GM19043 (cell line): ENCODE measurements at regions not wholly inside any gene's neighbourhood (a gene's known extent, or its start where the extent isn't known, plus 50 kb on each side); places are given as distances from the start of the nearest gene placed in this dataset.

Experiments
- ATAC-seq: cut with Tn5 transposase; IDR thresholded peaks from one replicate; pipeline ENCODE4 v1.9.1; 2021; ENCODE audit warnings: low read depth; ENCODE audit not compliant: unreplicated experiment

DNA sequence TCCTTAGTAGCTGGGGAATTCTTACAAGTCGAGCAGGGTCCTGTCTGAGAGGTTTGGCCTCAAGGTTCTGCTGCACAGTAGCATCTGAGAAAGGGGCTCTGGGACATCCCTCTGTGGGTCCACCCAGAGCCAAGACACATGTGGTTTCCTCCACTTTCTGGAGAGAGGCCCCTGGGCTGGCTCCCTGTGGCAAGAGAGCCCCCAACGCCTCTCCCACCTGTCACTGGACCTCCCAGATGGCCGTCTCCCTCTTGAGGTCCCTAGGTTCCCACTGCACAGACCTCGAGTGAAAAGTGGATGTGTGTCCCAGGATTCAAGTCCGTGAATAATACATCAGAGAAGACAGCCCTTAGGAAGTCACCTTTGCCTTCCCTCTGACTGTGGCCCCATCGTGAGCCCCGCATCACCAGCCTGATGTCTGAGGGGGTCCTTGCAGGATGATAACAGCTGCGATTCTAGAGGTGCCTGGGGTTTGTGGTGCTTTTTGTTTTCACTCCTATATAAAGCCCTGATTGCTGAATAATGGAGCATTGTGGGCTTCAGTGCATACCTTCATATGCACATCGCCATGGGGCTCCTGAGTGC lies 319.0 kb downstream of the GLRX3 start:
- ATAC-seq, result no peak

DNA sequence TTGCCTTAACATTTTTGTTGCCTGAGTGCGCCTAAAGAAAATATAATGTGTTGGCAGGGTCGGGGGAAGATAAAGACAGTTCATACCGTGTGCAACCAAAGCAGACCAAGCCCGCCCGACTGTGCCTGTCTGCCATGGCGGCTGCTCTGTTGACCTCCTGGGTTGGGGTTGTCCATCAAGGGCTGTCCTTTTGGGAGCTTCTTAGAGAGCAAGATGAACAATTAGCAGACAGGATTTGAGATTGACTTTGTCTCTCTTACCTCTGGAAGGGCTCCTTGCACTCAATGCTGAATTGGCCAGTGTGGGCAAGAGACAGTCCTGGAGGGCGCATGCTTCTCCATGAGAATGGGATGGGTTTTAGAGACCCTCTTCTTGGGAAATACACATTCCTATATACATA lies 319.6 kb downstream of the GLRX3 start:
- no peak for ATAC-seq

GRCh38 chr10:130456616-130457015 lies 320.4 kb downstream of the GLRX3 start:
- ATAC-seq, result no peak

GRCh38 chr10:130458509-130458908 lies 322.3 kb downstream of the GLRX3 start:
- ATAC-seq, result no peak

GRCh38 chr10:130459011-130459410 lies 322.8 kb downstream of the GLRX3 start:
- ATAC-seq, result no peak

DNA sequence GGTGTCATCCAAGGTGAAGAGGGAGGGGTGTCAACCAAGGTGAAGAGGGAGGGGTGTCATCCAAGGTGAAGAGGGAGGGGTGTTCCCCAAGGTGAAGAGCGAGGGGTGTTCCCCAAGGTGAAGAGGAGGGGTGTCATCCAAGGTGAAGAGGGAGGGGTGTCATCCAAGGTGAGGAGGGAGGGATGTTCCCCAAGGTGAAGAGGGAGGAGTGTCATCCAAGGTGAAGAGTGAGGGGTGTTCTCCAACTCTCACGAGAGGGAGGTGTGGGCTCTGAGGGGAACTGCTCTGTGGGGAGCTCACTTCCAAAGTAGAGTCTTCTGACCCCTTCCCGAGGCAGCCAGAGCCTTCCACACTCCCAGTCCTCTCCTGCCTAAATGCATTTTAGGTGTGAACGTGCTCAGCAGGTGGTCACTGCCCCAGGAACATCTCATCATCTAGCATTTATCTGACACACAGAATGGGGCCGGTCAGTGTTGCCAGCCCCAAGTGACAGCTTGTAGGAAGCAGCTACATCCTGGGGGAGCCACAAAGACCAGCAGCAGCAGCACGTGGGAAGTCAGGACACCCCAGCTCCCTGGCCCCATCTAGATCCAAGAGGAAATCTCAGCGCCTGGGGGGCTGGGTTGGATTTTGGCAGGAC lies 323.8 kb downstream of the GLRX3 start:
- ATAC-seq, result no peak

DNA sequence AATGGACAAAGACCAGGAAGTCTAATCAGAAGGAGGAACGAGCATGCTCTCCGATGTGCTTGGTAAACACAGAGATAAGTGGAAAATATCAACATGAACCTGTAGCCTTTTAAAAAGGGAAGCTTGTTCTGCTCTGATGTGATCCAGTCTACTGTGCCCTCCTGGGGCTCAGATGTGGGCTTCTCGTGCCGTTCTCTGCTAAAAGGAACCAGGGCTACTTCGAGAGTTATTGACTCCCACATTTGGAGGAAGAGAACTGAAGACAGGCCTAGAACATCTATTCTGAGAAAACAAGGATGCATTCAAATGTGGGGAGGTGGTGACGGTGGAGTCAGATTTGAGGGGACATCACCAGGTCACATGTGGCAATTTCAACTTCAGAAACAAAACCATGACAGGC lies 325.4 kb downstream of the GLRX3 start:
- no peak for ATAC-seq

- no peak for ATAC-seq
Measured at GRCh38 chr10:130463104-130463875, 327.1 kb downstream of the GLRX3 start.

GRCh38 chr10:130463876-130464364 lies 327.7 kb downstream of the GLRX3 start:
- ATAC-seq, result no peak

GRCh38 chr10:130464426-130464825 lies 328.2 kb downstream of the GLRX3 start:
- ATAC-seq, result no peak

DNA sequence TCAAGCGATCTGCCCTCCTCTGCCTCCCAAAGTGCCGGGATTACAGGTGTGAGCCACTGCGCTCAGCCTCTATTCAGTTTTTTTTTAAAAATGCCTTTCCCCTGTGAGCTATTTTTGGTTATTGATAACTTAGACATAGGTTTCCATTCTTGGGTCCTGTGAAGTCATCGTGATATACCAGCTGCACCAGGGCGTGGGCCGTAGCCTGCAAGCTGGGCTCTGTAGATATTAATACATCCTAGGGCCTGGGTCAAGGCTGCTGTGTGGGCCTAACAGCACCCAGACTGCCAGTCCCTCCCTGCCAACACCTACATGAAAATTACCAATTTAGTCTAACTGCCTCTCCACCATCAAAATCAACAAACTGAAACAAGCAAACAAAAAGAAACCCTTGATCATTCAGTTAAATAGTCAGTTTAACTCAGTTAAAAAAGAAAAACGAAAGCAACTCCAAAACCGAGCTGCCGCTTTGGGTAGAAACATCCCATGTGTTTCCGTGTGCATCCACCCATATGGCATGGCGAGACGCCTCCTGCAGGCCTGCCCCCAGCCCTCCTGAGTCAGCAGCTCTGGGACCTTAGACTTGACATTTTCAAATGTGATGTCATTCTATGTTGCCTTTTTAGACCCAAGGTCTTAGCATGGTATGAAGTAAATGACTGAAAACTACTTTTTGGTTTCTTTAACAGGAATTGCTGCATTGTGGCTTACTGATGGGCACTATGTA lies 330.2 kb downstream of the GLRX3 start:
- no peak for ATAC-seq

DNA sequence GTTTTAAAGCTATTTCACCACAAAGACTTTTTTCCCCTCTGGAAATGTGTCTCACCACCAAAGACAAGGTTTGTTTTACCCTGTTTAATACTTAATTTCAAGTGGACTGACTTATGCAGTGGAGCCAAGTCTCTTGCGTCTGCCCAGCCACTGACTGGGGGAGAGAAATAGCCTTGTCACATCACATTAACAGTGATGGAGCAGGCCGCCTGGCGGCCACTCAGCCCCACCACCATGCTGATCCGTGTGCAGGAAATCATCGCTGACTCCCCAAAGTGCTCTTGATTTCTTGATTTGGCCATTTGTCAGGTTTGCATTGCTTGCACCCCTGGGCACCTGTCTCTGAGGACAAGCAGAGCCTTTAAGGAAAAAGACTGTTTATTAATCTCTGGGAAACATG lies 334.1 kb downstream of the GLRX3 start:
- no peak for ATAC-seq

DNA sequence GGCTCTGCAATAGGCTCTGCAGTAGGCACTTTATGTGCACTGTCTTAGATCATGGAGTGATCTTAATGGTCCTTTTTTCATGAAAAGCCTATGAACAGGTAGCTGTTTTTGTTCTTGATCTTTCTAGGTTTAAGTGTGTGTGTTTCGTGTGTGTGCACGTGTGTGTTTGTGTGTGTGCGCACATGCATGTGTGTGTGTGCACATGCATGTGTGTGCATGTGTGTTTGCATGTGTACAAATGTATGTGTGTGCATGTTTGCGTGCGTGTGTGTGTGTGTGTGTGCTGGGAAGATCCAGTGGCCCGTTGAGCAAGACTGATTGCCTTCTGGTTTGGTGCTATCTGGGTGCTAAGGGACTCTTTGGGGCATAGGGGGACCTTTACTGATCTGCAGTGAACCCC lies 334.8 kb downstream of the GLRX3 start:
- ATAC-seq, result no peak

- ATAC-seq, result no peak
Measured at GRCh38 chr10:130471486-130471885, 335.3 kb downstream of the GLRX3 start.

DNA sequence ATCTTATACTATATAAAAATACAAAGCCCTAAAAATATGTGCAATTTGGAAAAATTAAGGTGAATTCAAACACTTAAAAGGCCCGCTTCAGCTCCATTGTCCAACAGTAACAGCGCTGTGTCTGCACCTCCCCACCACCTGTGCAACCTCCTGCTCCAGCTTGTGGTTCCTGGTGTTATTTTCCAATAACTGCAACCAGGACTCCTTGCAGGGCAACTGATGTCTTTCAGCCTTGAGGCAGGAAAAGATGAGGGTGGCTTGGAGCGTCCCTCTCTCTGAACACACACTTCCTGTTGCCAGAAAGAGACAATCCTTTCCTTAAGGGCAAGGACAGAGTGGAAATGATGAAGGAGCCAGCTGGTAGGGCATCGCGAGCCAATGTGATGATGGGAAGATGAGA lies 336.0 kb downstream of the GLRX3 start:
- no peak for ATAC-seq

GRCh38 chr10:130474591-130474990 lies 338.4 kb downstream of the GLRX3 start:
- no peak for ATAC-seq

DNA sequence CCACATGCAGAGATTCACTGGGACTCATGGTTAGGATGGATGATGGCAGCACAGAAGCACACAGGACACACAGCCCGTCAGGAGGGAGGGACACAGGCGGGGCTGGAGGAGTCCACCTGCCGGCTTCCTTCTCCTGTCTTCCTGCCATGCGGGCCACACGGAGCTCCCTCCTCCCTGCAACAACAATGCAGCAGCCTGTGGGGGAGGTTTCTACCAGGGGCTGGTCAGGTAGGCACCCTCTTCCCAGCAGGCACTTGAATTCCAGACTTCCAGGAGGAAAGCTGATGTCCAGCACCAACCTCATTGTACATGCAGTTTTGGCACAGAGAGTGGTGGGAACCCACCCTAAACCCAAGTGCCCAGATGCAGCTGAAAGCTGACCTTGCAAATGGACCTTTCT lies 341.2 kb downstream of the GLRX3 start:
- ATAC-seq, result no peak

- ATAC-seq, result no peak
Measured at GRCh38 chr10:130479146-130479545, 343.0 kb downstream of the GLRX3 start.

GRCh38 chr10:130479926-130480325 lies 343.7 kb downstream of the GLRX3 start:
- ATAC-seq, result no peak

DNA sequence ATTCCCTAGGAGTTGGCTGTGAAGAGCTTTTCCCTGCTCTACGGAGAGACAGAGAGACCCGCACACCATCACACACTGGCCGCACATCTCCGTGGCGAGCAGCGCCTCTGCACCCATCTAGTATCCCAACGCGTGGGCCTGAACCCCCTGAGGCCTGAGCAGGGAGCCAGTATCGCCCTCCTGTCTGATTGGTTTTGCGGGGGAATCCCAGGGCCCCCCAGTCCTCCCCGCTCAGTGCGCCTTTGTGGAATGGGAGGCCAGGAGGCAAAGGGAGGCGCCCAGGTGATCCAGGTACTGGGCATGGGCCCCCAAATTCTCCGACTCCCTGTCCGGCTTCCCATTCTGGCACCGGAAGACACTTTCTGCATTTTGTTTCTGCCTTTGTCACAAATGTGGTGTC lies 344.3 kb downstream of the GLRX3 start:
- no peak for ATAC-seq
